Inferior parietal cortex (tissue), 1 donor: ENCODE measurements at regions not wholly inside any gene's neighbourhood (a gene's known extent, or its start where the extent isn't known, plus 50 kb on each side); places are given as distances from the start of the nearest gene placed in this dataset.
"Not testable (repeated sequence)": the region's sequence is repeated elsewhere in the genome, so short reads cannot be mapped to it uniquely, and the experiment has no call there.

ENCODE experiments used
- DNase-seq: peaks from one replicate; pipeline ENCODE4 v3.0.0-alpha.2; 2016; ENCODE audit errors: extremely low spot score

DNA sequence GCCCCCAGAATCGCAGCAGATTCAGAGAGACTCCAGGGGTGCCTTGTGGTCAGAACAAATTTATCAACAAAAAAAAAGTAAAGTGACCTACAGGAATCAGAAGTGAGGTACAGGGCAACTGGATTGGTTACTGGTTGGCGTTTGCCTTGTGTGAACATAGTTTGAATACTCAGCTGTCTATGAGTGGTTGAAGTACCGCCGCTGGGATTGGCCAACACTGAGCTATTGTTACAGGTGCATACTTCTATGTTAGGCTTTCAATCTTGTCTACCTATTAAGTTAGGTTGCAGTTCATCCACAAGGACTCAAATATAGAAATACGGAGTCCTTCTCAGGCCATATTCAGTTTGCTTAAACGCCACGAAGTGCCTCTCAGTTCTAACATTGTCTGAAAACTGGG is 993.5 kb upstream of the PRKX start:
- no peak for DNase-seq

DNA sequence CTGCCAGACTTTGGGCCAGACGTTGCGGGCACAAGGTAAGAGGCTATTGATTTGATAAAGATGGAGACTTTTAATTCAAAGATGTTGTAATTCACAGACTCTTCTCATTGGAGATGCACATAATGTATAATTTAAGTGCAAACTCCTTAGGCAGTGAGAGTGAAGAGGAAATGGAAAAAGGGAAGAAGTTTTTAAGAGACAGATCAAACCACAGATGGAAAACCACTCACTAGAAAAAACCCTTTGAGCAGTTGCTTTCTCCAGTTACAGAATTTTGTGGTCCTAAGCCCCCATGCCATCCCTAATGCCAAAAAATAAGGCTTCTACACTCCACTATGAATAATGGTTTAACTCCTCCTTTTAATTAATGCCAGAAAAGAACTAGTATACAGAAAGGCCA is 977.1 kb upstream of the PRKX start:
- DNase-seq = no peak

DNA sequence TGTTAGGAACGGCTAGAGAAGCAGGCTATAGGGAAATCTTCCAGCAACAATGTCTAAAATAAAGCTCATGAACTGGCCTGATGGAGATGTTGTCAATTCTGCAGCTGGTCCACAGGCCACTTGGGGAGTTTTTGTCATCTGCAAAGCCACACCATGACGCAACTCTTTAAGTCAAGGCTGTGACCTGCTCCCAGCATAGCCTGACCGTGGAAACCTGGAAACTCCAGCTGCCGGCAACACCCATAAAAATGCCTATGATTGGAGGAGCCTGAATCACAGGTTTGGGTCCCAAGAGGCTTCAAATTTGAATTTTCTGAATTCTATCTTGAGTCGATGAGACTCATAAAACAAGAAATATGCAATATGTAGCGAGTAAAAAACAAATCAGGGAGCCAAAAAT is 969.2 kb upstream of the PRKX start:
- DNase-seq = no peak

DNA sequence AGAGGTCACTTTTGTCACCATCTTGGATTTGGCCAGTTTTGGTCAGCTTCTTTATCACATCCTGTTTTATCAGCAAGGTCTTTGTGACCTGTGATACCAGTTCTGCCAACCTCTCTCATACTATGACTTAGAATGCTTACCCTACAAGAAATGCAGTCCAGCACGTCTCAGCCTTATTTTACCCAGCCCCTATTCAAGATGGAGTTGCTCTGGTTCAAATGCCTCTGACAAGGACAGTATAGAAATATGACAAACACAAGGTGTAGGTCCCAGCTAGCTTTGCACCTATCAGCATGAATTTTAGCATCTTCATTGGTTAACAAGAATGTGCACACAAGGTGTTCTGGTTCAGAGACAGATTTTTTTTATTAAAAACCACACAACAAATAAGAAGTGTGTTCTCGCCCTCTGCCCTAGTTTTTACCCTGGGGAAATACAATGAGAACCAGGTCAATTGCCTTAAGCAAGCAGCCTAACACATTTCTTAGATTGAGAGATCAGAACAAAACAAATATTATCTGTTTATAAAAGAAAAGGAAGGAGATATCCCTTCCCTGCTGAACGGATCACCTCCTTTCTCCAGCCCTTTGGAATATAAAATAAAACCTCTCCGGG is 962.3 kb upstream of the PRKX start:
- DNase-seq = no peak

DNA sequence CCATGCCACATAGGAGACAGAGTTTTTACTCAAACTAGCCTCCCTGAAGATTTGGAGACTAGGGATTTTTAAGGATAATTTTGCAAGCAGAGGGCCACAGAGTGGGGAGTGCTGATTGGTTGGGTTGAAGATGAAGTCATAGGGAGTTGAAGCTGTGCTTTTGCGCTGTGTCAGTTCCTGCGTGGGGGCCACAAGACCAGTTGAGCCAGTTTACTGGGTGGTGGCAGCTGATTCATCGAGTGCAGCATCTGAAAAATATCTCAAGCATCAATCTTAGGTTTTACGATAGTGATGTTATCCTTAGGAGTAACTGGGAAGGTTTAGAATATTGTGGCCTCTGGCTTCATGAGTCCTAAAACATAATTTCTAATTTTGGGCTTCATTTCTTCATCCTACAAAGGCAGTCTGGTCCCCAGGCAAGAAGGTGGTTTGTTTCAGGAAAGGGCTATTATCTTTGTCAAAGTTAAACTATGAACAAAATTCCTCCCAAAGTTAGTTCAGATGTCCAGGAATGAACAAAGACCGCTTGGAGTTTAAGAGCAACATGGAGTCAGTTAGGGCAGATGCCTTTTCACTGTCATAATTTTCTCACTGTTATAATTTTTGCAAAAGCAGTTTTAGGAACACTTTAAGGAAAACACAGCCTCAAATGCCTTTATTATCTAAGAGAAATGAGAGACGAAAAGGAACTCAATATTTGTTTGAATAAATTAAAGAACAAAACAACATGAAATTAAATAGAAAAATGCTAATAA is 960.8 kb upstream of the PRKX start:
- no peak for DNase-seq

DNA sequence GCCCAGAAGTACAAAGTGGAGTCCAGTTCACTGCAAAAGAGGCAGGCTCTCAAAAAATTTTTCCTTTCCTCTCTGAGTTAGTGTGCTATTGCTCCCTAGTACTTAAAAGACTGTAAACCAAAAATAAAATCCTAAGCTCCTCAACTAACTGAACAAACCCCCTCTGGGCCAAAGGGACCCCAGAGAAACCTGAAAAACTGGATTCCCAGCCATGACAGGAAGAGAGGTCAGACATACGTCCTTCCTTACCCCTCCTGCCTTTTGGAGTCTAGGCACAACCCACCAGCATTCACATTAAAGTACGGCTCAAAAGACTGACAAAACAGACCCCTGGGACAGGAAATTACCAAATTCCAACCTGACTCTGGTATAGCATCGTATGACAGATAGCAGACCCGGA is 957.9 kb upstream of the PRKX start:
- no peak for DNase-seq

DNA sequence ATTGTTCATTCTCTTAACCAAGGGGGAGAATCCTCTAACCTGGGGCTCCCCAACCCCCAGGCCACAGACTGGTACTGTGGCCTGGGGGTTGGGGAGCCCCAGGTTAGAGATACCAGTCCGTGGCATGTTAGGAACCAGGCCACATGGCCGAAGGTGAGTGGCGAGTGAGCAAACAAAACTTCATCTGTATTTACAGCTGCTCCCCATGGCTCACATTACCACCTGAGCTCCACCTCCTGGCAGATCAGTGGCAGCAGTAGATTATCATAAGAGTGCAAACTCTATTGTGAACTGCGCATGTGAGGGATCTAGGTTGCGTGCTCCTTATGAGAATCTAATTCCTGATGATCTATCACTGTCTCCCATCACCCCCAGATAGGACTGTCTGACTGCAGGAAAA is 957.2 kb upstream of the PRKX start:
- no peak for DNase-seq

DNA sequence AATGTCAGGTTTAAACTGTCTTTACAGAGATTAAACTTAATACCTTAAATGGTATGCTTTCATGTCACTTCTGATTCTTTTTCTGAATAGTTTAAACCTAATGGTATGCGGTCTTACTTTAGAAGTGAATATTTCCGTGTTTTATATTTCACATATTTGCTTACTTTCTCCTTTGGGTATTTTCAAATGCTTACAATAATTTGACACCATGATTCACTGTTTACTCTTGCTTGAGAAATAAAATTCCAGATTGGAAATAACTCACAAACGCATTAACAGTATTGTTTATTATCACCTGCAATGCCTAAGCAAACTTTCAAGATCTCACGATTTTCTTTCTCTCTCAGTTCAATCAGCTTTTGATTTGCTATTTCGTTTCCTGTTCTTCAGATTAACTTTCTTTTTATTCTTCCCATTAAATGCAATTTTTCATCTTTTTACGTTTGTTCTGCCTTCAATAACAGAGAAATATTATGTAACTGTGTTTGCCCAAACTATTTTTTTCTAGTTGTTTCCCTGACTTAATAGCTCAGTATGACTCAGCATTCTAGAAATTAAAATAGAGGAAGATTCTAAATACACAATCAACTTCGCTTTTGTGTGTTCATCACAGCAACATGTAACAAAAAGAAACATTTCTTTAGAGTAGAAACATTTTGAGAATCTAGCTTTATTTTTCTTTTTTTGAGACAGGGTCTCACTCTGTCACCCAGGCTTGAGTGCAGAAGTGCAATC is 955.5 kb upstream of the PRKX start:
- DNase-seq = no peak

DNA sequence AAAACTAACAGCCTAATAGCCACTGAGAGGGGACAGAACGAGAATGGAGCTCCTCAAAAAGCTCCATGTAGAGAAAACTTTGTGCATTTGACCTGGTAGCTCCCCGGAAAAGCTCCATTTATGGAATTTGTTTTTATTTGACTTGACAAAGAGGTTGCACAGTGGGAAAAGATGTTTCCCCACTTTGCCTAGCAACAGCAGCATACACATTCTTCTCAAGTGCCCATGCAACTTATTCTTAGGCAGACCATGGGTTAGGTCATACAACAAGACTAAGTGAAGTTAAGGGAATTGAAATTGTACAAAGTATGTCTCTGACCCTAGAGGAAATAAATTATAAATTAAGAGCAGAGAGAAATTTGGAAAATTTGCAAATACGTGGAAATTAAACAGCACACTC is 949.6 kb upstream of the PRKX start:
- DNase-seq = no peak

DNA sequence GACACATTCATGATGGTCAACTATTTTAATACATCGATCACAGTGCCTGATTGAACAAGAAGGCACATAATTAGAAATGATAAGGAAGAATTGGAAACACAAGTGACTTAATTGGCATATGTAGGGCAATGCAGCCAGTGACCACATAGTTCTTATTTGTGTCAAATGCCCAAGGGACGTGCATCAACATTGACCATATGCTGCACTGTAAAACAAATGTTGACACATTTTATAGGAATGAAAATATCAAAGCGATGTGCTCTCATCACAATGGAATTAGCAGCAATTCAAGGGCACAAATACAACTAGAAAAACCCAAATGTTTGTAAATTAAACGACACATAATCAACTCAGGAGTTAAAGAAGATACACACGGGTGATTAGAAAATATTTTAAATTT is 948.3 kb upstream of the PRKX start:
- no peak for DNase-seq

DNA sequence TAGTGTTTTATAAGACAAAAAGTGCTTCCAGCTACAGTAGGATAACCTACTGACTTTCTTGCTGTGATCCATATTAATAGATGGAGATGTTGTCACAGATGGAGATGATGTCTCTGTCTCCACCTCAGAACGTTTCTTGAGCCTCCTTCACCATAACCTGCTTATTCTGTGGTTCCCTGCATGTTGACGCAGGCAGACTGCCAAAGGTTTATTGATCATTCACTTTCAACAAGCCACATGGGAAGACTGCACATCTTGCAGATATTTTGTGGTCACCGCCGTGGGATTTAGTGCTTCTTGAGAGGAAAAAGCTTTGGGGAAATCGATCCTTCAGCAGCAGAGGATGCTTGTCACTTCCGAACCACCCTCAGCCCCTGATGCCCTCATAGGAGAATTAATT is 943.0 kb upstream of the PRKX start:
- DNase-seq = no peak

DNA sequence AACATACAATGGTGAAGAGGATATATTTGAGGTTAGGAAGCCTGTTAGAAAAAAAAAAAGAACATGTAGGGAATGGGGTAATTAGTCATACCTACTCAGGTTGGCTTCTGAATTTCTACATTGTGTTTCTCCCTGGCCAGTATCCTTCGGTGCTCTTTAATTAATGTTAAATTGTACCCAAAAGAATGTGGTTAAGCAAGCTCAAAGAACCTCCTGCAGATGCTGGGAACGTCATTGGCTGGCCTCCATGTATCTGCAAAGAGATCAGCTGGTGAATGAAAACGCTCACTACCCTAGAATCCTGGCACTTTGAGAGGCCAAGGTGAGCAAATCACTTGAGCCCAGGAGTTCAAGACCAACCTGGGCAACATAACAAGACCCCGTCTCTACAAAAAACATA is 942.3 kb upstream of the PRKX start:
- no peak for DNase-seq

DNA sequence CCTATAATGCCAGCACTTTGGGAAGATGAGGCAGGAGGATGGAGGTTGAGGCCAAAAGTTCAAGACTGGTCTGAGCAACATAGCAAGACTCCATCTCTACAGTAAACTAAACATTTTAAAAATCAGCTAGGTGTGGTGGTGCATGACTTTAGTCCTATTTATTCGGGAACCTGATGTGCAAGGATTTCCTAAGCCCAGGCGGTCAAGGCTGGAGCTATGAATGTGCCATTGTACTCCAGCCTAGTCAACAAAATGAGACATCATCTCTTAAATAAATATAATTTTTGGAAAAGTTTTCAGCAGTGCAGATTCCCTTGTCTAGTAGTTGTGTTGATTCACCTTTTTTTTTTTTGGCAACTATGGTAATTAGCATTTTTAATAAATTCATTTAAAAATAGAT is 928.7 kb upstream of the PRKX start:
- DNase-seq = no peak

DNA sequence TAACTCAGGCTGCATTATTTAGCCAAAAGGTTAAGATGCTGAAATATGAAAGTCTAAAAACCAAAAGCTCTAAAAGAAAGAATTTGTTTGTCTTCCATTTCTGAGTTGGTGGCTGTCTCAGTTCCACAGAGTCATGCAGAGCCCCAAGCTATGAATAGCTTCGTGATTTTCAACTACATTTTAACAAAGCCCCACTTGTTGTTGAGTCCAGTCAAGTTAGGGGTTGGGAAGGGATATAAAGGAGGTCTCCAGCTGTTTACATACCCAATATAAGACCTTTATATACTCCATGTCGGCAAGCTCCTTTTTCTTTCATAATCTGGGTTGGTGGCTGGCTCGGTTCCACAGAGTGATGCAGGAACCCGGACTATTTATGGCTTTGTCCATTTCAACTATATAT is 924.6 kb upstream of the PRKX start:
- no peak for DNase-seq

DNA sequence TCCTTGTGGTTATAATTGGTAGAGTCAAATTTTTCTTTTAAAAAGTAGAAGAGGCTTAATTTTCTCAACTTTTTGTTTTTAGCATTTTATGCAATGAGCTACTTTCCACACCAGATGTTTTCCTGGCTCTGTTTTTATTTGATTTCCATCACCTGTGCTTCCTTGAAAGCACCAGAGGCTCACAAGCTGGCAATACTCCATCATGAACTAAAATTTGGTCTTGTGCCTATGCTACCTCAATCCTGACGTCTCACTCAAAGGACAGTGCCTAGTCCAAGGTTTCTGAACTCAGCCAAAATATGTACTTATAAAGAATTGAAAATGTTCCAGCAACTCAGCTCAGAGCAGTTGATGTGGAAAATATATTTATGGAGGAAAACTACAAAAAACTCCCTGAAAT is 914.0 kb upstream of the PRKX start:
- DNase-seq = no peak

DNA sequence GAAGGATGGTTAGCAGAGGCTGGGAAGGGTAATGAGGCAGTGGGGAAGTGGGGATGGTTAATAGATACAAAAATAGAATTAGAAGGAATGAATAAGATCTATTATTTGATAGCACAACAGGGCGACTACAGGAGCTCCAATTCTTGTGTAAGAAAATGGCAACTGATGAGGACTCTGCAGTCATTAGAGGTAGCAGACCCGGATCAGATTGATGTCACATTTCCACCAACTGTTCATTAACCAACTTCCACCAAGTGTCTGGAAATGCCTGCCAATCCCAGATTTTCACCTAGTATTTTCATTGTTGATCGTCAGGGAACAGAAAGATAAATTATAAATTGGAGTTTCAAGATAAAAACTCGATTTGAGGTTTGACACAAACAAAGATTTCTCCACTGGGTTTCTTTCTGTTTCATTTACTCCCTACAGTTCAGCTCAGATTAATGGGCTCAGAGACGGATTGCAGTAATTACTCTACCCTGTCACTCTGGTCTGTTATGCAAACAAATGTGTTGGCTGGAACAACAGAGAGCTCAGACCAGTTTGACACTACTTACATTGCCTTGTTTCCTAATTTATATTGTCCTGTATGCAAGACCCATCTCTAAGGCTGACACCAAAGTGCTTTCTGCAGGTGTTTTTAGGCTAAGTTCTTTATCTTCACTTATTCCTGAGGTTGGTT is 909.2 kb upstream of the PRKX start:
- DNase-seq = no peak

DNA sequence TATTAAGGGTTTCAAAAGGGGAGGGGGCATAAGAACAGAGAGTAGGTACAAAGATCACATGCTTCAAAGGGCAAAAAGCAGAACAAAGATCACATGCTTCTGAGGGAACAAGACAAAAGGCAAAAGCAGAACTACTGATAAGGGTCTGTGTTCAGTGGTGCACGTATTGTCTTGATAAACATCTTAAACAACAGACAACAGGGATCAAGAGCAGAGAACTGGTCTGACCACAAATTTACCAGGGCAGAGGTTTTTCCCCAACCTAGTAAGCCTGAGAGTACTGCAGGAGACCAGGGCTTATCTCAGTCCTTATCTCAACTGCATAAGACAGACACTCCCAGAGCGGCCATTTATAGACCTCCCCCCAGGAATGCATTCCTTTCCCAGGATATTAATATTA is 900.2 kb upstream of the PRKX start:
- not testable (repeated sequence) for DNase-seq

DNA sequence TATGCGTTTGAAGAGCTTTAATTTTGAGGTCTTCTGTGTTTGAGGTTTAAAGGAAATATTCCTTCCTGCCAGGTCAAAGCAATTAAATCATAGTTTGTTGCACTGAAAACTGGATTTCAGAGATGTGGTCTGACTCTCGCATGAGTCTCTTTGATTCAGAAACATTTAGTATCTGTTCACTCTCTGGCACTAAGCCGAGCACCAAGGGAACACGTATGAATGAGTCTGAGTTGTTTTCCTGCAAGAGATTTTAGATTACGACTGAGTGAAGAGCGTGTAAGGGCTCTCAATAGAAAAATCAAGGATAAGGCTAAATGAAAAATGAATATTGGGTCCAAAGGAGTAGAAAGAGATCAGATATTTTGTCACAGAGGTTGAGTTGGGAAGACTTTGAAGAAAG is 875.4 kb upstream of the PRKX start:
- DNase-seq = no peak

DNA sequence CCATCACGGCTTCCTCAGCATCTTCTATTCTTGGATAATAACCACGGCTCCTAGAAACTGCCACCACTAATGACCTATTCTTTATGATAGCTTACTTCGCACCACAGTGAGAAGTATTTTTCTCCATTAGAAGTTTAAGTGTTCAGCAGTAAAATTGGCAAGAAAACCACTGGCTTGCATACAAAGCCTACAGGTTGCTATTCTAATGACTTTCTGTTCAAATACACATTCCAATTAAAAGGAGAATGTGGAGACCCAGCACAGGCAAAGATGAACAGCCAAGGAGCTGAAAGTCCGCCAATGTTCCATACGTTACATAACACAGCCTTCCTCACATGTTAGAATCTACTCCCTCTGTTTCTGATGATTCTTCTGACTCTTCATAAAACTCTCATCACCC is 875.0 kb upstream of the PRKX start:
- no peak for DNase-seq

DNA sequence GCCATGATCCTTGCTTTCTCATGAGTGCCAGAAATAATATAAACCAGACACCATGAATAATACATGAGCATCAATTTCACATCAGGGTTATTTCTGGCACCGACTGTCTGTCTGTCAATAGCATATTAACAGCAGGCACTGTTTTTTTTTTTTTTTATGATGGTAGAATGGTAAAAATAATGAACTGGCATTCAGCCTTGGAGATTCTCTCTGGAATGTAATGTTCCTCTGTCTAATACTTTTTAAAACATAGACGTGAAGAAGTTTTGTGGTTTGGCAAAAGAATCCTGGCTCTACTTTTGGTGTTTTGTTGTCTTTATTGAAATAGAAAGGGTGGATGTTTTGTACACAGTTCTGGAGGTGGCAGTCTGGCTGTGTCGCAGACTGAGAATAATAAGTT is 874.6 kb upstream of the PRKX start:
- no peak for DNase-seq

DNA sequence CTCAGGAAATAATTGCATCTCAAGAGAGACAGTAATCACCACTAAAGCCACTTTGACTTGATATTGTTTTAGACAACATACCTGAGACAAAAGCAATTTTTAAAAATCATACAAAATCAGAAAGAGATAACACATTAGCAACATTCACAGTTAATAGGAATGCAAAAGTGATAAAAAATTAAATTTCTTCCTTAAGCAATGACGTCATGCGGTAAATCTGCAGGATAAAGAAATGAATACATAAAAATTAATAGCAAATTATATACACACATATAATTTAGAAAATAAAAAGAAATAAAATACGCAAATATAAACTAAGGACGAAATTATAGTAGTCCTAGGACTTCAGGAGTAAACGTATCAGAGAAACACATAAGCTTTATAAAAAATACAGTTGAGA is 866.5 kb upstream of the PRKX start:
- no peak for DNase-seq

DNA sequence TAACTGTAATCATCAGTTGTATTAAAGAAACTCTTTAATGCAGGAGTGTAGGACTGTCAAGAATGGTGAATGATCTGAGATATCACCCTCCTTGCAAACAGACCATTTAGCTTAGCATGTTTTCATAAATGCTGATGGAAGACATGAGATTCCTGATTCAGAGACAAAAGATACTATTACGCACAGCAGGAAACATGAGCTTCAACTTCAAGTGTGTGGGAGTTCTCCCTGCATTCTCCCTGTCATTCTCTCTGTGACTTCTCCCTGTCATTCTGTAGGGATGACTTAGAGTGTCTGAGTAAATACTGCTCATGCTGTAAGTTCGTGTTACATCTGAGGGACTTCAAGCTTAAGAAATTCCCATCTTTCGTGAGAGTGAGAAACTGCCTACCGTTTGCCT is 866.0 kb upstream of the PRKX start:
- no peak for DNase-seq

DNA sequence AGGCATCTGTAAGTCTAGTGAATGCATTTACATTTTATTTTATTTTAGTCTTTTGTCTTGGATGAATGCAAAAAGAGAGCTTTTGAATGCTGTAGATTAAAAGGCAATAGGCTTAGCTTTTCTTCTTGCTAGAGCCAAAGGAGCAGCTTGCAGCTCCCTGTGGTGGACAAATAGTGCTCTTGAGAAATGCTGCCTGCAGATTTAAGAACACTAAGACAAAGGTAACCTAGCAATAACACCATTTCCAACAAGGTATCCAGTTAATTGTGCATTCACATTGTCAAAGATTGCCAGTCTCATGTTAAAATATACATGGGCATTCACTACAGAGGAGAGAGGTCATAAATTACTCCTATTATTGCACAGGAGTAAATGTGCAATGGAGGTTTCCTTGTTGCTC is 859.2 kb upstream of the PRKX start:
- no peak for DNase-seq
